PC-9 (cell line): ENCODE measurements at regions not wholly inside any gene's neighbourhood (a gene's known extent, or its start where the extent isn't known, plus 50 kb on each side); places are given as distances from the start of the nearest gene placed in this dataset.

ENCODE experiments used
- BruUV-seq: library from RNA; stranded (reverse); fragments of 400-500 nt; replicated peaks from 2 replicates; lab custom pipeline; 2021; lab: Mats Ljungman, UMichigan
- CTCF ChIA-PET: fragments of 300-600 bp; sonication (Branson Sonifier 250); formaldehyde crosslinking; loops from one replicate; lab custom pipeline; 2022; ENCODE audit warnings: antibody characterized with exemption; lab: Charles Lee
- POLR2A ChIA-PET: fragments of 300-600 bp; sonication (Branson Sonifier 250); formaldehyde crosslinking; loops from one replicate; lab custom pipeline; 2022; ENCODE audit warnings: antibody characterized with exemption; ENCODE audit not compliant: unreplicated experiment; lab: Charles Lee
- DNase-seq, 2 experiments: peaks; one replicate each; pipeline versions ENCODE4 v3.0.0 to v3.0.0-alpha.2; 2015 to 2022; ENCODE audit warnings: mixed read lengths in 1 of 2
- H2AFZ ChIP-seq: fragments of 200-600 bp; sonication (generic); 2 replicates; pipeline ENCODE4 v1.8.1; 2017; ENCODE audit warnings: antibody characterized with exemption
- H3F3A ChIP-seq: fragments of 200-600 bp; sonication (generic); 2 replicates; pipeline ENCODE4 v1.8.1; 2017; ENCODE audit warnings: antibody characterized with exemption, mild to moderate bottlenecking, low read depth; ENCODE audit not compliant: insufficient read depth
- H3K27ac ChIP-seq: fragments of 200-600 bp; sonication (generic); 2 replicates; pipeline ENCODE4 v1.6.1; 2016; ENCODE audit warnings: mixed run types
- H3K27me3 ChIP-seq: fragments of 200-600 bp; sonication (generic); 2 replicates; pipeline ENCODE4 v1.6.1; 2016; ENCODE audit warnings: low read depth, mixed run types; ENCODE audit not compliant: insufficient read depth
- H3K36me3 ChIP-seq: fragments of 200-600 bp; sonication (generic); 2 replicates; pipeline ENCODE4 v1.6.1; 2016; ENCODE audit warnings: low read depth, mixed run types
- H3K4me1 ChIP-seq: fragments of 200-600 bp; sonication (generic); replicated peaks from 2 replicates; pipeline ENCODE4 v1.6.1; 2016; ENCODE audit warnings: mixed run types; ENCODE audit not compliant: insufficient read depth
- H3K4me2 ChIP-seq: fragments of 200-600 bp; sonication (generic); 2 replicates; pipeline ENCODE4 v1.6.1; 2017; ENCODE audit warnings: mixed run types
- H3K4me3 ChIP-seq: fragments of 200-600 bp; sonication (generic); 2 replicates; pipeline ENCODE4 v1.6.1; 2016; ENCODE audit warnings: mixed run types
- H3K79me2 ChIP-seq: fragments of 200-600 bp; sonication (generic); 2 replicates; pipeline ENCODE4 v1.6.1; 2017; ENCODE audit warnings: low read depth, mixed run types
- H3K9me2 ChIP-seq: fragments of 200-600 bp; sonication (generic); 2 replicates; pipeline ENCODE4 v1.8.1; 2017; ENCODE audit warnings: mild to moderate bottlenecking; ENCODE audit not compliant: insufficient read depth
- H3K9me3 ChIP-seq: fragments of 200-600 bp; sonication (generic); 2 replicates; pipeline ENCODE4 v1.8.1; 2016; ENCODE audit warnings: low read depth; ENCODE audit not compliant: insufficient read depth
- H4K20me1 ChIP-seq: fragments of 200-600 bp; sonication (generic); 2 replicates; pipeline ENCODE4 v1.8.1; 2017; ENCODE audit not compliant: insufficient read depth
- CTCF ChIP-seq: fragments of 200-600 bp; sonication (generic); conservative IDR thresholded peaks from 2 replicates; pipeline ENCODE4 v1.6.1; 2017; ENCODE audit warnings: mixed run types, antibody characterized with exemption, mild to moderate bottlenecking, moderate library complexity
- EZH2 ChIP-seq: fragments of 200-600 bp; sonication (generic); IDR thresholded peaks from 2 replicates; pipeline ENCODE4 v1.8.0; 2017; ENCODE audit warnings: antibody characterized with exemption, low read depth
- intact Hi-C: fragments of 100-400 bp; cut with micrococcal nuclease; formaldehyde crosslinking; loops from one replicate; pipeline ENCODE4 v1.10.0; 2022; ENCODE audit not compliant: unreplicated experiment

- ChIA-PET CTCF (no interaction called here), POLR2A (no interaction called here)
- H3K4me2 ChIP-seq: no peak overlapping the region
- H2AFZ ChIP-seq: no peak overlapping the region
- no peaks in the 10 kb centered on the region for H3K4me1 ChIP-seq
- TF ChIP-seq CTCF: no peak
- no peak for TF ChIP-seq EZH2
- no peaks in the 10 kb centered on the region for H4K20me1 ChIP-seq
- H3K36me3 ChIP-seq: no peaks in the 10 kb centered on the region
- H3K9me2 ChIP-seq: no peaks in the 10 kb centered on the region
- H3F3A ChIP-seq: no peaks in the 10 kb centered on the region
- H3K27me3 ChIP-seq: no peaks in the 10 kb centered on the region
- no peaks in the 10 kb centered on the region for H3K9me3 ChIP-seq
- intact Hi-C loops: no loop called here
- H3K27ac ChIP-seq: no peak overlapping the region
- H3K79me2 ChIP-seq: no peaks in the 10 kb centered on the region
- no peak for DNase-seq
- no TSS peak for BruUV-seq
- H3K4me3 ChIP-seq: no peak overlapping the region
Measured at GRCh38 chr9:108191065-108191464, 664.7 kb downstream of the ACTL7B start.

GRCh38 chr9:108188976-108189375 is 666.8 kb downstream of the ACTL7B start:
- no peak overlapping the region for H2AFZ ChIP-seq
- TF ChIP-seq EZH2 (no peak), CTCF (no peak)
- POLR2A ChIA-PET: interaction anchor here (0.7 kb wide), 1 partner anchor 10 kb away, joined by 11 read pairs; no protein-coding TSS in a partner anchor

GRCh38 chr9:108188482-108188881 is 667.3 kb downstream of the ACTL7B start:
- Histone ChIP-seq H2AFZ (no peak overlapping the region), H3K27ac (no peak overlapping the region), H3K4me2 (no peak overlapping the region), H3F3A (no peaks in the 10 kb centered on the region), H3K79me2 (no peaks in the 10 kb centered on the region), H3K36me3 (no peaks in the 10 kb centered on the region), H3K4me1 (no peaks in the 10 kb centered on the region), H4K20me1 (no peaks in the 10 kb centered on the region), H3K9me3 (no peaks in the 10 kb centered on the region), H3K9me2 (no peaks in the 10 kb centered on the region), H3K27me3 (no peaks in the 10 kb centered on the region), H3K4me3 (no peak overlapping the region)
- ChIA-PET POLR2A (no interaction called here), CTCF (no interaction called here)
- TF ChIP-seq CTCF (no peak), EZH2 (no peak)
- no TSS peak for BruUV-seq
- intact Hi-C loops: loop anchor here (10.0 kb wide), 4 partner anchors 134 to 704 kb away; partner anchors contain the start of gene KLF4
- no peak for DNase-seq

More at GRCh38 chr9:108188976-108189375, 666.8 kb downstream of the ACTL7B start:
- no peak overlapping the region for H3K27ac ChIP-seq
- intact Hi-C loops: loop anchor here (10.0 kb wide), 4 partner anchors 134 to 704 kb away; partner anchors contain the start of gene KLF4
- no peaks in the 10 kb centered on the region for H3F3A ChIP-seq
- H3K9me2 ChIP-seq: no peaks in the 10 kb centered on the region
- H3K79me2 ChIP-seq: no peaks in the 10 kb centered on the region
- no peak overlapping the region for H3K4me2 ChIP-seq
- H3K36me3 ChIP-seq: no peaks in the 10 kb centered on the region
- no peak for DNase-seq
- H3K9me3 ChIP-seq: no peaks in the 10 kb centered on the region
- H3K27me3 ChIP-seq: no peaks in the 10 kb centered on the region
- BruUV-seq: no TSS peak
- CTCF ChIA-PET: no interaction called here
- H3K4me3 ChIP-seq: no peak overlapping the region
- H3K4me1 ChIP-seq: no peaks in the 10 kb centered on the region
- H4K20me1 ChIP-seq: no peaks in the 10 kb centered on the region
